ENCODE measurements at regions not wholly inside any gene's neighbourhood (a gene's known extent, or its start where the extent isn't known, plus 50 kb on each side); places are given as distances from the start of the nearest gene placed in this dataset.

DNA sequence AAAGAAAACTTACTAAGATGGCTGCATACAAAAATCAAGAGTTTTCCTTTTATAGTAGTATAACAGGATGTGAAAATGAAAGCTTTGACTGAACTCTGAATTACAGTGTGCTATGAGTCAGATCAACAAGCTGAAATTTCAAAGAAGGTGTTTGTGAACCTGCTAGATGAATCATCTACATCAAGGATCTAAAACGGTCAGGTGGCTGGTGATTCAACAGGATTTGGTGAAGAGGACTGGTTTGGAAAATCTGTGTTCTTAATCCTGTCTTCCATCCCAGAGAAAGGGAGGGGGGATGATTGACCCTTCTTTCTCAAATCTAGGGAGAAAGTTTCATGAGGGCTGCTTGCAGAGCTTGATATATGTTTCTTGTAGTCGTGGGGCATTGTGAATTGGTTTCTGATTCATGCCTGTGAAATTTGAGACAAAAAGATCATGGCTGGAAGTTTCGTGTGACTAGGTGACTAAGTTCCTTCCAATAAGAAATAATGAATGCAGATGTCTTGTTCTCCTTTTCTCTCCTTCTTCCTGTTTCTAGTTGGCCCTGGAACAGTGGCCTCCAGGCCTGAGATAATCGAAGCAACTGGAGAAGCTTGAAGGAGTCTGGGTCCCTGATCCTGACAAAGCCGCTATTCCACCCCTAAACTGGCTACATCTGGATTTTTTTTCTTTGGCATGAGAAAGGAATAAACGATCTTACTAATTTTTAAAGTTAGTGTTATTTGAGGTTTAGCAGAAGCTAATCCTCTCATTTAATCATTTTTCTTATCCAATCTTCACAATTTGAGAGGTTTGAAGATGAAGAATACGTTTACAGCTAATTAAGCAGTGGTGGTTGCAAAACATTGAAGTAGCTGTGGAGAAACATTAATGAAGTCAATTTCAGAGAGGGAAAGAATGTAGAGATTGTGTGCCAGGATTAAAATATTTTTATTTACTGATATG lies 67.2 kb downstream of the MRPS30 start:
- FAIRE-seq, result peak; percentile 88
- H2AFZ ChIP-seq (ENCODE audit: control insufficient read depth, low read length), result peak overlapping the region; percentile 82
- dilution Hi-C loops (cut with MboI; ENCODE audit: extremely low pct_ligation_motif_present, low sequenced_read_pairs), result no loop called here

DNA sequence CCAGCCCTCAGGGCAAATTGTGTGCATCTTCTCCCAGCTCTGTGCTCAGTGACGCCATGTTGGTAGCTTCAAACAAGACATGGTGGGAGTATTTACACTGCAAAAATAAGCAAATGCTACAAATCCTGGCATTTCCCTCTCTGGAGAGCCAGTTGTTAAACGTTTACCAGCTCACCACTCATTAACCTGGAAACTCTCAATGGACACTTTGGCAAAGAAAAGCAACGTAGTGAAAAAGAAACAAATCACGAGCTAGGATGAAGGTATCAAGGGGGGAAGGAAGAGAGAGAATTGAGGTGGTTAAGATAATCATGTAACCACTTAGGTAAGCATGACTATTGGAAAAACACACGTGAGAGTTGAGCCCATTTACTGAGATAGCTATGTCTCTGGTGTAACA lies 72.5 kb downstream of the MRPS30 start:
- no peaks in the 10 kb centered on the region for H3K36me3 ChIP-seq (ENCODE audit: control insufficient read depth in 2 of 2, extremely low read depth in 1 of 2, insufficient read depth in 2 of 2, low read length in 2 of 2)
- dilution Hi-C loops (cut with MboI; ENCODE audit: extremely low pct_ligation_motif_present, low sequenced_read_pairs), result no loop called here
- no peak overlapping the region for H3K9ac ChIP-seq (ENCODE audit: control insufficient read depth, extremely low read depth, insufficient read depth, low read length)
- peaks cover 9% of the 10 kb centered on the region for H3K4me1 ChIP-seq (ENCODE audit: control insufficient read depth, extremely low read depth, insufficient read depth, low read length)
- no peaks in the 10 kb centered on the region for H4K20me1 ChIP-seq (ENCODE audit: control insufficient read depth, extremely low read depth, insufficient read depth, low read length)
- FAIRE-seq, result no peak
- no peak overlapping the region for H3K27ac ChIP-seq (ENCODE audit: control insufficient read depth, insufficient read depth, low read length)
- no peak overlapping the region for H3K4me3 ChIP-seq (ENCODE audit: control insufficient read depth in 2 of 3, extremely low read depth in 1 of 3, insufficient read depth in 2 of 3, low read depth in 1 of 3, low read length in 3 of 3)
- no peaks in the 10 kb centered on the region for H3K79me2 ChIP-seq (ENCODE audit: control insufficient read depth, insufficient read depth, low read length)
- no peaks in the 10 kb centered on the region for H3K27me3 ChIP-seq (ENCODE audit: control insufficient read depth, extremely low read depth, insufficient read depth, low read length)
- H3K9me3 ChIP-seq (ENCODE audit: control insufficient read depth, low read depth, low read length), result no peaks in the 10 kb centered on the region
- no peaks in the 10 kb centered on the region for H3K9me1 ChIP-seq (ENCODE audit: control insufficient read depth, extremely low read depth, insufficient read depth, low read length)
- H2AFZ ChIP-seq (ENCODE audit: control insufficient read depth, low read length), result no peak overlapping the region
- H3K4me2 ChIP-seq (ENCODE audit: control insufficient read depth, extremely low read depth, insufficient read depth, low read depth, low read length), result no peak overlapping the region
- DNase-seq (ENCODE audit: low read depth, low spot score), result no peak
- TF ChIP-seq EZH2 (IDR thresholded peaks at IDR 0.05; ENCODE audit: low read length), result no peak
- TF ChIP-seq, protein P1, sequence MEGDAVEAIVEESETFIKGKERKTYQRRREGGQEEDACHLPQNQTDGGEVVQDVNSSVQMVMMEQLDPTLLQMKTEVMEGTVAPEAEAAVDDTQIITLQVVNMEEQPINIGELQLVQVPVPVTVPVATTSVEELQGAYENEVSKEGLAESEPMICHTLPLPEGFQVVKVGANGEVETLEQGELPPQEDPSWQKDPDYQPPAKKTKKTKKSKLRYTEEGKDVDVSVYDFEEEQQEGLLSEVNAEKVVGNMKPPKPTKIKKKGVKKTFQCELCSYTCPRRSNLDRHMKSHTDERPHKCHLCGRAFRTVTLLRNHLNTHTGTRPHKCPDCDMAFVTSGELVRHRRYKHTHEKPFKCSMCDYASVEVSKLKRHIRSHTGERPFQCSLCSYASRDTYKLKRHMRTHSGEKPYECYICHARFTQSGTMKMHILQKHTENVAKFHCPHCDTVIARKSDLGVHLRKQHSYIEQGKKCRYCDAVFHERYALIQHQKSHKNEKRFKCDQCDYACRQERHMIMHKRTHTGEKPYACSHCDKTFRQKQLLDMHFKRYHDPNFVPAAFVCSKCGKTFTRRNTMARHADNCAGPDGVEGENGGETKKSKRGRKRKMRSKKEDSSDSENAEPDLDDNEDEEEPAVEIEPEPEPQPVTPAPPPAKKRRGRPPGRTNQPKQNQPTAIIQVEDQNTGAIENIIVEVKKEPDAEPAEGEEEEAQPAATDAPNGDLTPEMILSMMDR (optimal IDR thresholded peaks at IDR 0.05 in 1 of 3, IDR thresholded peaks at IDR 0.05 in 1 of 3, conservative IDR thresholded peaks at IDR 0.05 in 1 of 3; ENCODE audit: extremely low read depth in 1 of 3, insufficient read depth in 2 of 3, low read length in 3 of 3), result no peak

More for the DNA sequence above, 67.2 kb downstream of the MRPS30 start:
- Histone ChIP-seq H3K4me2 (ENCODE audit: control insufficient read depth, extremely low read depth, insufficient read depth, low read depth, low read length) (peak overlapping the region; percentile 65), H3K27me3 (ENCODE audit: control insufficient read depth, extremely low read depth, insufficient read depth, low read length) (no peaks in the 10 kb centered on the region), H3K4me3 (ENCODE audit: control insufficient read depth in 2 of 3, extremely low read depth in 1 of 3, insufficient read depth in 2 of 3, low read depth in 1 of 3, low read length in 3 of 3) (peak overlapping the region in 1 of 3 experiments; percentile 4), H3K9me1 (ENCODE audit: control insufficient read depth, extremely low read depth, insufficient read depth, low read length) (no peaks in the 10 kb centered on the region), H3K9me3 (ENCODE audit: control insufficient read depth, low read depth, low read length) (no peaks in the 10 kb centered on the region), H3K79me2 (ENCODE audit: control insufficient read depth, insufficient read depth, low read length) (no peaks in the 10 kb centered on the region), H3K9ac (ENCODE audit: control insufficient read depth, extremely low read depth, insufficient read depth, low read length) (peak overlapping the region; percentile 64), H4K20me1 (ENCODE audit: control insufficient read depth, extremely low read depth, insufficient read depth, low read length) (no peaks in the 10 kb centered on the region), H3K27ac (ENCODE audit: control insufficient read depth, insufficient read depth, low read length) (peak overlapping the region; percentile 94), H3K36me3 (ENCODE audit: control insufficient read depth in 2 of 2, extremely low read depth in 1 of 2, insufficient read depth in 2 of 2, low read length in 2 of 2) (no peaks in the 10 kb centered on the region), H3K4me1 (ENCODE audit: control insufficient read depth, extremely low read depth, insufficient read depth, low read length) (peaks cover 17% of the 10 kb centered on the region)
- DNase-seq (ENCODE audit: low read depth, low spot score), result peak; percentile 70
- TF ChIP-seq, protein P1 (optimal IDR thresholded peaks at IDR 0.05 in 1 of 3, IDR thresholded peaks at IDR 0.05 in 1 of 3, conservative IDR thresholded peaks at IDR 0.05 in 1 of 3; ENCODE audit: extremely low read depth in 1 of 3, insufficient read depth in 2 of 3, low read length in 3 of 3), result no peak
